K562 (cell line): ENCODE measurements at regions not wholly inside any gene's neighbourhood (a gene's known extent, or its start where the extent isn't known, plus 50 kb on each side); places are given as distances from the start of the nearest gene placed in this dataset.

Experiments
- ATAC-seq: fragments of 200-7000 bp; cut with Tn5 transposase; 3 replicates; pipeline ENCODE4 v1.9.1; 2020; ENCODE audit warnings: moderate library complexity
- BruUV-seq: library from RNA; stranded (reverse); fragments of 400-500 nt; replicated peaks from 2 replicates; lab custom pipeline; 2021; lab: Mats Ljungman, UMichigan
- CTCF ChIA-PET: fragments of 300-600 bp; formaldehyde crosslinking; extraction: SDS; loops from one replicate; lab custom pipeline; 2021; ENCODE audit warnings: low intra/inter-chr PET ratio; lab: Yijun Ruan, JAX
- POLR2A ChIA-PET: fragments of 300-600, 350-650 bp; sonication (Branson Sonifier 250); formaldehyde crosslinking; extraction: SDS; loops from one replicate; lab custom pipeline; 2021; ENCODE audit warnings: antibody characterized with exemption, inconsistent platforms; lab: Yijun Ruan, JAX
- DNase-seq, 4 experiments: peaks; one replicate each; pipeline versions ENCODE4 v3.0.0 to v3.0.0-alpha.2; 2011 to 2018; ENCODE audit warnings: low spot score in 3 of 4, mixed read lengths in 3 of 4; ENCODE audit errors: extremely low read depth in 1 of 4
- FAIRE-seq: peaks from 2 replicates; lab custom pipeline; 2011; peaks lifted over from hg19 to GRCh38; lab: Jason Lieb, UNC
- H2AFZ ChIP-seq: 2 replicates; pipeline ENCODE4 v1.6.0; 2011; ENCODE audit warnings: low read depth, low read length, control low read depth, inconsistent platforms
- H3K27ac ChIP-seq: fragments of 200-600 bp; 3 replicates; pipeline ENCODE4 v1.8.0; 2011; ENCODE audit warnings: low read depth, mild to moderate bottlenecking, control low read depth, inconsistent platforms, low read length, moderate library complexity, mixed read lengths; ENCODE audit errors: extremely low read depth
- H3K27me3 ChIP-seq, 2 experiments: fragments of 300-600 bp in 1 of 2; 2 replicates in 1 of 2; 3 replicates in 1 of 2; pipeline versions ENCODE4 v1.6.0 to v1.8.0; 2011; ENCODE audit warnings: inconsistent platforms in 2 of 2, low read length in 2 of 2, mild to moderate bottlenecking in 1 of 2, mixed read lengths in 1 of 2, moderate library complexity in 1 of 2; ENCODE audit not compliant: control insufficient read depth in 2 of 2, insufficient read depth in 2 of 2
- H3K36me3 ChIP-seq: fragments of 300-600 bp; 3 replicates; pipeline ENCODE4 v1.8.0; 2011; ENCODE audit warnings: mild to moderate bottlenecking, low read length, inconsistent platforms; ENCODE audit not compliant: control insufficient read depth, insufficient read depth
- H3K4me1 ChIP-seq, 2 experiments: fragments of 200-600 bp in 1 of 2; replicated peaks in 1 of 2; 2 replicates in 1 of 2; 3 replicates in 1 of 2; pipeline versions ENCODE4 v1.5.1 to v1.8.0; 2011; ENCODE audit warnings: inconsistent platforms in 2 of 2, low read length in 2 of 2, mild to moderate bottlenecking in 1 of 2, mixed read lengths in 1 of 2, moderate library complexity in 1 of 2; ENCODE audit not compliant: control insufficient read depth in 2 of 2, insufficient read depth in 2 of 2
- H3K4me2 ChIP-seq: 2 replicates; pipeline ENCODE4 v1.6.1; 2011; ENCODE audit warnings: low read length, control low read depth, inconsistent platforms, mixed read lengths; ENCODE audit not compliant: insufficient read depth
- H3K4me3 ChIP-seq: fragments of 200-600 bp; sonication (generic), shearing (Covaris generic); 2 replicates; pipeline ENCODE4 v1.5.1; 2016; ENCODE audit warnings: control low read depth, inconsistent platforms
- H3K79me2 ChIP-seq: fragments of 200-600 bp; 3 replicates; pipeline ENCODE4 v1.8.0; 2011; ENCODE audit warnings: low read length, inconsistent platforms; ENCODE audit not compliant: control insufficient read depth, insufficient read depth
- H3K9ac ChIP-seq, 2 experiments: 2 replicates each; pipeline versions ENCODE4 v1.6.0 to v1.6.1; 2011; ENCODE audit warnings: low read depth in 2 of 2, low read length in 2 of 2, control low read depth in 1 of 2, inconsistent platforms in 1 of 2, mild to moderate bottlenecking in 1 of 2, mixed read lengths in 1 of 2; ENCODE audit not compliant: insufficient read depth in 1 of 2
- H3K9me1 ChIP-seq: one replicate; pipeline ENCODE4 v1.6.0; 2011; ENCODE audit warnings: inconsistent platforms, mild to moderate bottlenecking, low read length, moderate library complexity; ENCODE audit not compliant: control insufficient read depth, insufficient read depth
- H3K9me3 ChIP-seq: replicated peaks from 2 replicates; pipeline ENCODE4 v1.5.1; 2011; ENCODE audit warnings: low read depth, low read length, inconsistent platforms; ENCODE audit not compliant: control insufficient read depth, insufficient read depth
- H4K20me1 ChIP-seq: replicated peaks from 2 replicates; pipeline ENCODE4 v1.6.1; 2011; ENCODE audit warnings: low read length, inconsistent platforms, mixed read lengths; ENCODE audit not compliant: control insufficient read depth, insufficient read depth
- ARID3A ChIP-seq: IDR thresholded peaks from 2 replicates; pipeline ENCODE4 v1.6.1; 2012; ENCODE audit warnings: low read depth, low read length, improper control_type of control experiment, borderline replicate concordance
- CLOCK ChIP-seq: fragments of 250-450 bp; sonication (Bioruptor Pico); IDR thresholded peaks from 2 replicates; pipeline ENCODE4 v1.4.0; 2020; ENCODE audit warnings: mild to moderate bottlenecking, moderate library complexity, borderline replicate concordance
- KLF16 ChIP-seq: IDR thresholded peaks from 2 replicates; pipeline ENCODE4 v1.6.1; 2016; ENCODE audit warnings: antibody characterized with exemption
- MBD2 ChIP-seq: sonication (generic); IDR thresholded peaks from 2 replicates; pipeline ENCODE4 v1.6.1; 2016; ENCODE audit warnings: low read depth, borderline replicate concordance
- NCOA2 ChIP-seq, 2 experiments: fragments of 450-650 bp; IDR thresholded peaks; 2 replicates each; pipeline ENCODE4 v1.6.1; 2018; ENCODE audit warnings: mild to moderate bottlenecking in 2 of 2, moderate library complexity in 1 of 2; ENCODE audit not compliant: partially characterized antibody in 2 of 2
- NR2F6 ChIP-seq: fragments of 450-650 bp; formaldehyde crosslinking; IDR thresholded peaks from 2 replicates; pipeline ENCODE4 v1.4.0; 2020; ENCODE audit warnings: mild to moderate bottlenecking
- SMAD4 ChIP-seq: fragments of 250-450 bp; sonication (Bioruptor Pico); conservative IDR thresholded peaks from 2 replicates; pipeline ENCODE4 v1.8.0; 2021; ENCODE audit warnings: inconsistent platforms, mild to moderate bottlenecking, moderate library complexity
- TCF7 ChIP-seq: sonication (generic); IDR thresholded peaks from 2 replicates; pipeline ENCODE4 v1.6.1; 2016; ENCODE audit warnings: antibody characterized with exemption, borderline replicate concordance
- TOE1 ChIP-seq, 2 experiments: fragments of 450-650 bp in 1 of 2; sonication (generic) in 1 of 2; formaldehyde crosslinking in 1 of 2; IDR thresholded peaks; 2 replicates each; pipeline versions ENCODE4 v1.7.1 to v1.8.0; 2016 to 2022; ENCODE audit warnings: borderline replicate concordance in 2 of 2, mild to moderate bottlenecking in 2 of 2, antibody characterized with exemption in 1 of 2, inconsistent platforms in 1 of 2, low read depth in 1 of 2, missing genetic modification reagents in 1 of 2, moderate library complexity in 1 of 2
- U2AF2 ChIP-seq: fragments of 200-400 bp; formaldehyde crosslinking; optimal IDR thresholded peaks from 2 replicates; pipeline ENCODE3; 2017; ENCODE audit warnings: low read depth, mild to moderate bottlenecking, low read length
- USF2 ChIP-seq: sonication (generic); formaldehyde crosslinking; IDR thresholded peaks from 2 replicates; pipeline ENCODE4 v1.5.0; 2020; ENCODE audit warnings: missing genetic modification reagents
- ZNF146 ChIP-seq: IDR thresholded peaks from one replicate; pipeline ENCODE4 v1.6.1; 2018; ENCODE audit warnings: missing compliant biosample characterization; ENCODE audit not compliant: unreplicated experiment
- ZNF165 ChIP-seq: fragments of 250-450 bp; sonication (Bioruptor Pico); IDR thresholded peaks from 2 replicates; pipeline ENCODE4 v1.4.0; 2020; ENCODE audit warnings: borderline replicate concordance
- ZNF277 ChIP-seq: fragments of 250-450 bp; sonication (Bioruptor Pico); IDR thresholded peaks from 2 replicates; pipeline ENCODE4 v1.8.0; 2022; ENCODE audit warnings: inconsistent platforms, mild to moderate bottlenecking, moderate library complexity, borderline replicate concordance
- WGBS: fragments of 100-300 bp; shearing (Covaris generic); methylation state at CpG from one replicate; pipeline ENCODE4 v1.1.6; 2016; ENCODE audit warnings: low coverage, mixed read lengths; ENCODE audit not compliant: insufficient coverage; ENCODE audit errors: missing lambda C conversion rate; 5-methylcytosine and 5-hydroxymethylcytosine counted together
- in situ Hi-C: fragments of 300-500 bp; cut with MboI; formaldehyde crosslinking; loops from 4 replicates; pipeline ENCODE4 v1.15.0; 2018; ENCODE audit warnings: inconsistent platforms, mixed read lengths
- intact Hi-C: fragments of 100-400 bp; cut with micrococcal nuclease; formaldehyde crosslinking; loops from 2 replicates; pipeline ENCODE4 v1.14.2; 2022

GRCh38 chr14:22255017-22255950 lies 333.7 kb downstream of the DAD1 start:
- H4K20me1 ChIP-seq = no peaks in the 10 kb centered on the region
- POLR2A ChIA-PET = interaction anchor here (1.2 kb wide), 1 partner anchor 15 kb away, joined by 3 read pairs; no protein-coding TSS in a partner anchor
- no peaks in the 10 kb centered on the region for H3K4me1 ChIP-seq
- no TSS peak for BruUV-seq
- in situ Hi-C loops (no loop called here), intact Hi-C loops (no loop called here)
- no peaks in the 10 kb centered on the region for H3K36me3 ChIP-seq
- CTCF ChIA-PET = no interaction called here
- ATAC-seq = no peak
- FAIRE-seq = no peak
- no peaks in the 10 kb centered on the region for H3K27me3 ChIP-seq
- H3K9ac ChIP-seq = no peak overlapping the region
- no peak overlapping the region for H3K27ac ChIP-seq
- WGBS = 0% methylated on average over 4 of the region's 5 CpGs
- no peak overlapping the region for H3K4me2 ChIP-seq
- DNase-seq = no peak
- H2AFZ ChIP-seq = no peak overlapping the region
- no peaks in the 10 kb centered on the region for H3K9me1 ChIP-seq
- H3K79me2 ChIP-seq = no peaks in the 10 kb centered on the region
- H3K9me3 ChIP-seq = no peaks in the 10 kb centered on the region
- H3K4me3 ChIP-seq = no peak overlapping the region
- TF ChIP-seq ZNF277 (CRISPR knock-in tag) (no peak), NCOA2 (IDR thresholded peaks at IDR 0.05; ENCODE audit: partially characterized antibody in 2 of 2) (no peak), KLF16 (no peak), USF2 (CRISPR knock-in tag) (no peak), CLOCK (CRISPR knock-in tag) (no peak), SMAD4 (CRISPR knock-in tag) (no peak), ARID3A (no peak), TOE1 (IDR thresholded peaks at IDR 0.05; ENCODE audit: borderline replicate concordance) (no peak), TOE1 (CRISPR knock-in tag; IDR thresholded peaks at IDR 0.05; ENCODE audit: borderline replicate concordance, low read depth) (no peak), U2AF2 (no peak), NR2F6 (CRISPR knock-in tag) (no peak), ZNF146 (CRISPR knock-in tag) (no peak), MBD2 (no peak), TCF7 (no peak), ZNF165 (no peak)
